A204.1 (cell line): ENCODE measurements at regions not wholly inside any gene's neighbourhood (a gene's known extent, or its start where the extent isn't known, plus 50 kb on each side); places are given as distances from the start of the nearest gene placed in this dataset.

Source experiments
- FAIRE-seq: peaks from 2 replicates; lab custom pipeline; 2012; peaks lifted over from hg19 to GRCh38; lab: Jason Lieb, UNC

- FAIRE-seq, result no peak
Observed at GRCh38 chr10:80860719-80861118, 323.0 kb downstream of the SH2D4B start.

GRCh38 chr10:80861882-80862281 is 324.2 kb downstream of the SH2D4B start:
- no peak for FAIRE-seq

- FAIRE-seq, result no peak
Observed at GRCh38 chr10:80870282-80870681, 332.6 kb downstream of the SH2D4B start.

GRCh38 chr10:80871083-80871482 is 333.4 kb downstream of the SH2D4B start:
- FAIRE-seq, result peak; percentile 19

GRCh38 chr10:80878330-80878729 is 340.6 kb downstream of the SH2D4B start:
- no peak for FAIRE-seq

GRCh38 chr10:80890146-80890545 is 352.4 kb downstream of the SH2D4B start:
- FAIRE-seq, result no peak

GRCh38 chr10:80893256-80893655 is 355.6 kb downstream of the SH2D4B start:
- no peak for FAIRE-seq

- no peak for FAIRE-seq
Observed at GRCh38 chr10:80894311-80894791, 356.6 kb downstream of the SH2D4B start.

GRCh38 chr10:80894797-80895467 is 357.2 kb downstream of the SH2D4B start:
- no peak for FAIRE-seq

GRCh38 chr10:80896076-80896475 is 358.4 kb downstream of the SH2D4B start:
- no peak for FAIRE-seq

GRCh38 chr10:80896959-80897358 is 359.3 kb downstream of the SH2D4B start:
- FAIRE-seq, result no peak

- FAIRE-seq, result no peak
Observed at GRCh38 chr10:80900661-80901060, 363.0 kb downstream of the SH2D4B start.

GRCh38 chr10:80908611-80909010 is 370.9 kb downstream of the SH2D4B start:
- no peak for FAIRE-seq

GRCh38 chr10:80909254-80909653 is 371.6 kb downstream of the SH2D4B start:
- no peak for FAIRE-seq

- no peak for FAIRE-seq
Observed at GRCh38 chr10:80917636-80918035, 379.9 kb downstream of the SH2D4B start.

GRCh38 chr10:80921032-80921431 is 383.3 kb downstream of the SH2D4B start:
- FAIRE-seq, result no peak

GRCh38 chr10:80924063-80924952 is 386.6 kb downstream of the SH2D4B start:
- FAIRE-seq, result peak; percentile 54

- FAIRE-seq, result no peak
Observed at GRCh38 chr10:80927419-80928078, 389.8 kb downstream of the SH2D4B start.

GRCh38 chr10:80938903-80939302 is 401.2 kb downstream of the SH2D4B start:
- FAIRE-seq, result no peak

GRCh38 chr10:80945264-80945880 is 407.7 kb downstream of the SH2D4B start:
- no peak for FAIRE-seq

GRCh38 chr10:80946073-80946472 is 408.4 kb downstream of the SH2D4B start:
- no peak for FAIRE-seq

- no peak for FAIRE-seq
Observed at GRCh38 chr10:80946957-80947726, 409.4 kb downstream of the SH2D4B start.
